IMR-90 (cell line): ENCODE measurements at regions not wholly inside any gene's neighbourhood (a gene's known extent, or its start where the extent isn't known, plus 50 kb on each side); places are given as distances from the start of the nearest gene placed in this dataset.

ENCODE experiments used
- CEBPB ChIP-seq: IDR thresholded peaks from 2 replicates; pipeline ENCODE4 v1.6.1; 2012; ENCODE audit warnings: low read depth, low read length, improper control_type of control experiment
- ELK1 ChIP-seq: fragments of 150-350 bp; IDR thresholded peaks from 2 replicates; pipeline ENCODE4 v1.6.1; 2016; ENCODE audit warnings: low read depth, mild to moderate bottlenecking, low read length, moderate library complexity, borderline replicate concordance
- MXI1 ChIP-seq: IDR thresholded peaks from 2 replicates; pipeline ENCODE4 v1.6.1; 2012; ENCODE audit warnings: low read depth, mild to moderate bottlenecking, low read length, moderate library complexity, borderline replicate concordance
- POLR2A ChIP-seq: IDR thresholded peaks from 2 replicates; pipeline ENCODE4 v1.6.1; 2012; ENCODE audit warnings: mild to moderate bottlenecking, low read depth, low read length
- RCOR1 ChIP-seq: IDR thresholded peaks from 2 replicates; pipeline ENCODE4 v1.6.1; 2012; ENCODE audit warnings: mild to moderate bottlenecking, low read length, improper control_type of control experiment; ENCODE audit not compliant: insufficient replicate concordance
- TF ChIP-seq, protein P1 (sequence below): conservative IDR thresholded peaks from 2 replicates; pipeline ENCODE4 v1.5.1; 2012; ENCODE audit warnings: mild to moderate bottlenecking, low read depth, low read length, improper control_type of control experiment
- TF ChIP-seq, protein P2 (sequence below): fragments of 150-350 bp; IDR thresholded peaks from 2 replicates; pipeline ENCODE4 v1.6.1; 2017; ENCODE audit warnings: mild to moderate bottlenecking, antibody characterized with exemption, low read length, low read depth

DNA sequence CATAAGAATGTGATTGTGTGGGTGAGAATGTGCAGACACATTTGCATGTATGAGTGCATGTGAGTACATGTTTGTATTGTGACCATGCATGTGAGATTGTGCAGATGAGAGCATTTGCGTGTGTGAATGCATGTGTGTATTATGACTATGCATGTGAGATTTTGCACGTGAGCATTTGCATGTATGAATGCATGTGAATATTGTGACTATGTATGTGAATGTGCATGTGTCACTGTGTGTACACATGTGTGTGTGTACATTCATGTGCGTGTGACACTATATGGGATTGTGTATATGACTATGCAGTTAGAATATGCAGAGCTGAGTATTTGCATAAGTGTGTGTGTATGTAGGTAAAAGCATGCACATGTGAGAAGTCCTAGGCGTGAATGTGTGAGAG lies 381.3 kb upstream of the MAF start:
- TF ChIP-seq, protein P1, sequence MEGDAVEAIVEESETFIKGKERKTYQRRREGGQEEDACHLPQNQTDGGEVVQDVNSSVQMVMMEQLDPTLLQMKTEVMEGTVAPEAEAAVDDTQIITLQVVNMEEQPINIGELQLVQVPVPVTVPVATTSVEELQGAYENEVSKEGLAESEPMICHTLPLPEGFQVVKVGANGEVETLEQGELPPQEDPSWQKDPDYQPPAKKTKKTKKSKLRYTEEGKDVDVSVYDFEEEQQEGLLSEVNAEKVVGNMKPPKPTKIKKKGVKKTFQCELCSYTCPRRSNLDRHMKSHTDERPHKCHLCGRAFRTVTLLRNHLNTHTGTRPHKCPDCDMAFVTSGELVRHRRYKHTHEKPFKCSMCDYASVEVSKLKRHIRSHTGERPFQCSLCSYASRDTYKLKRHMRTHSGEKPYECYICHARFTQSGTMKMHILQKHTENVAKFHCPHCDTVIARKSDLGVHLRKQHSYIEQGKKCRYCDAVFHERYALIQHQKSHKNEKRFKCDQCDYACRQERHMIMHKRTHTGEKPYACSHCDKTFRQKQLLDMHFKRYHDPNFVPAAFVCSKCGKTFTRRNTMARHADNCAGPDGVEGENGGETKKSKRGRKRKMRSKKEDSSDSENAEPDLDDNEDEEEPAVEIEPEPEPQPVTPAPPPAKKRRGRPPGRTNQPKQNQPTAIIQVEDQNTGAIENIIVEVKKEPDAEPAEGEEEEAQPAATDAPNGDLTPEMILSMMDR: no peak
- TF ChIP-seq, protein P2, sequence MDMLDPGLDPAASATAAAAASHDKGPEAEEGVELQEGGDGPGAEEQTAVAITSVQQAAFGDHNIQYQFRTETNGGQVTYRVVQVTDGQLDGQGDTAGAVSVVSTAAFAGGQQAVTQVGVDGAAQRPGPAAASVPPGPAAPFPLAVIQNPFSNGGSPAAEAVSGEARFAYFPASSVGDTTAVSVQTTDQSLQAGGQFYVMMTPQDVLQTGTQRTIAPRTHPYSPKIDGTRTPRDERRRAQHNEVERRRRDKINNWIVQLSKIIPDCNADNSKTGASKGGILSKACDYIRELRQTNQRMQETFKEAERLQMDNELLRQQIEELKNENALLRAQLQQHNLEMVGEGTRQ: no peak
- no peak for TF ChIP-seq MXI1
- no peak for TF ChIP-seq RCOR1
- no peak for TF ChIP-seq ELK1
- TF ChIP-seq POLR2A: no peak
- no peak for TF ChIP-seq CEBPB
